Progenitor cell of endocrine pancreas (in vitro differentiated cells): ENCODE measurements at regions not wholly inside any gene's neighbourhood (a gene's known extent, or its start where the extent isn't known, plus 50 kb on each side); places are given as distances from the start of the nearest gene placed in this dataset.

Experiments used
- DNase-seq: peaks from one replicate; pipeline ENCODE4 v3.0.0; 2021; ENCODE audit warnings: low spot score; ENCODE audit not compliant: unreplicated experiment
- H3K27ac Mint-ChIP-seq: 2 replicates; pipeline ENCODE4 v1.8.0; 2021; ENCODE audit warnings: mild to moderate bottlenecking, moderate library complexity, mixed read lengths
- H3K27me3 Mint-ChIP-seq: 2 replicates; pipeline ENCODE4 v1.8.0; 2021; ENCODE audit warnings: mixed read lengths
- H3K36me3 Mint-ChIP-seq: 2 replicates; pipeline ENCODE4 v1.8.0; 2022; ENCODE audit warnings: mixed read lengths; ENCODE audit not compliant: insufficient read depth
- H3K4me1 Mint-ChIP-seq: 2 replicates; pipeline ENCODE4 v1.8.0; 2021; ENCODE audit warnings: low read depth, mixed read lengths
- H3K4me3 Mint-ChIP-seq: 2 replicates; pipeline ENCODE4 v1.8.0; 2021; ENCODE audit warnings: low read depth, mild to moderate bottlenecking, moderate library complexity, mixed read lengths
- H3K9me3 Mint-ChIP-seq: 2 replicates; pipeline ENCODE4 v1.8.0; 2021; ENCODE audit warnings: low read depth, mixed read lengths
- TF ChIP-seq, protein P1 (sequence below): fragments of 200-600 bp; sonication (generic); IDR thresholded peaks from one replicate; pipeline ENCODE4 v1.5.0; 2021; ENCODE audit warnings: antibody characterized with exemption, mild to moderate bottlenecking; ENCODE audit not compliant: unreplicated experiment

DNA sequence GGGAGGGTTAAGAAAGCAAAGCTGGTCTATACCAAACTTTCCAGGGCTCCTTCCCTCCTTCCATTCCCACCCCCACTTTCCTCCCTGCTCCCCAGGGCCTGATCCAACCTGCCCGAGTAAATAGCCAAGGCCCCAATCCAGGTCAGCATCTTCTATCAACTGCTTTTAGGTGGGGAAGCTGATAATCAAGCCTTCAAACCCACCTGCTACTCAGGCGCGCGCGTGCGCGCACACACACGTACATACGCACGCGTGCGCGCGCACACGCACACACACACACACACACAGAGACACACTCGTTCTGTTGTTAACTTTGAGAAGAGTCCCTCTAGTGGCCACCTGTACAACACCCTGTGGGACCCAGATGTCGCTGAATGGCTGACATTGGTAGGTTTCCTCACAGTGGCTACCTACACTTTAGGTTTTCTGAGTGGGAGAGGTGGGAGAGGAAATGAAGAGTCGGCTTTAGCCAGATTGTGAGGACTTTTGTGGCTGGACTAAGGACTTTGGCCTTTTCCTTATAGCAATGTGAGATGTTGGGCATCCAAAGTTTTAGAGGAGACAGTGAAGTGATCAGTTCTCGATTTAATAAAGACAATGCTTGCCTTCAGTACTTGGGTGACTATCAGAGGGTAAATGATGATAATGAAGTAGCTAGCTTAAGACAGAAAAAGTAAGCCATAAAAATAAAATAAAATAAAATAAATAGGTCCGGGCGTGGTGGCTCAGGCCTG, 179.9 kb upstream of the C2CD4B start:
- H3K9me3 Mint-ChIP-seq: no peaks in the 10 kb centered on the region
- no peaks in the 10 kb centered on the region for H3K36me3 Mint-ChIP-seq
- TF ChIP-seq, protein P1, sequence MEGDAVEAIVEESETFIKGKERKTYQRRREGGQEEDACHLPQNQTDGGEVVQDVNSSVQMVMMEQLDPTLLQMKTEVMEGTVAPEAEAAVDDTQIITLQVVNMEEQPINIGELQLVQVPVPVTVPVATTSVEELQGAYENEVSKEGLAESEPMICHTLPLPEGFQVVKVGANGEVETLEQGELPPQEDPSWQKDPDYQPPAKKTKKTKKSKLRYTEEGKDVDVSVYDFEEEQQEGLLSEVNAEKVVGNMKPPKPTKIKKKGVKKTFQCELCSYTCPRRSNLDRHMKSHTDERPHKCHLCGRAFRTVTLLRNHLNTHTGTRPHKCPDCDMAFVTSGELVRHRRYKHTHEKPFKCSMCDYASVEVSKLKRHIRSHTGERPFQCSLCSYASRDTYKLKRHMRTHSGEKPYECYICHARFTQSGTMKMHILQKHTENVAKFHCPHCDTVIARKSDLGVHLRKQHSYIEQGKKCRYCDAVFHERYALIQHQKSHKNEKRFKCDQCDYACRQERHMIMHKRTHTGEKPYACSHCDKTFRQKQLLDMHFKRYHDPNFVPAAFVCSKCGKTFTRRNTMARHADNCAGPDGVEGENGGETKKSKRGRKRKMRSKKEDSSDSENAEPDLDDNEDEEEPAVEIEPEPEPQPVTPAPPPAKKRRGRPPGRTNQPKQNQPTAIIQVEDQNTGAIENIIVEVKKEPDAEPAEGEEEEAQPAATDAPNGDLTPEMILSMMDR: peak; percentile 86
- peak overlapping the region; percentile 84 for H3K27ac Mint-ChIP-seq
- H3K27me3 Mint-ChIP-seq: no peaks in the 10 kb centered on the region
- H3K4me1 Mint-ChIP-seq: peaks cover 5% of the 10 kb centered on the region
- peak overlapping the region; percentile 68 for H3K4me3 Mint-ChIP-seq
- peak; percentile 31 for DNase-seq

DNA sequence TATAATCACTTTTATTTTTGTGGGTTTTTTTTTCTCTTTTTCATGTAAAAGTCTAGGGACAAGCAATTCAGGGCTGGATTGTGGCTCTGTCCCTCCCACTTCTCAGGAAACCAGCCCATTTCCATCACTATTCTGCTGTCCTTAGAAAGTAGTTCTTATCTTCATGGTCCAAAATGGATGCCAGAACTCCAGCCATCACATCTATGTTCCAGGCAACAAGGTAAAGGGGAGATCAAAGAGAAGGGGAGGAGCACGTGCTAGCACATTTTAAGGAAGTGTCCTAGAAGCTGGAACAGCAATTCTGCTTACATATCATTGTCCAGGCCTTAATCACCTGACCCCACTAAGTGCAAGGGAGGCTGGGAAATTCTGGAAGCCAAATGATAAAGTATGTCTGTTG, 181.1 kb upstream of the C2CD4B start:
- no peak for DNase-seq
- TF ChIP-seq, protein P1: no peak
- no peak overlapping the region for H3K27ac Mint-ChIP-seq

DNA sequence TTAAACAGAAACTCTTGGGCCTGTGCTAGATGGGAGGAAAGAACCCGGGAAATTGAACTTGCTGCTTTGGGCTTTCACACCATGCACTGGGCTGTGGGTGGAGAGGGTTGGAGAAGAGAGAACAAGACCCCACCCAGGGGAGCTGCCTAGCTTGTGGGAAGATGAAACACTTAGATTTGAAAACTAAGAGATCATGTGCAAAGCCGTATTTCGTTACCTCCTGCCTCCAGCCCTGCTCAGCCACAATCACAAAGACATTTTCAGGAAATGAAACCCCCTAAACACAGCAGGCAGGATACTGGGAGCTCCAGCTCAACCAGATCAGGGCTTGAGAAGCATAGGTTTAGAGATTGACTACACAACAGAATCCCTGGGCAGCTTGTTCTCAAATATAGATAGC, 183.0 kb upstream of the C2CD4B start:
- TF ChIP-seq, protein P1: no peak
- H3K4me3 Mint-ChIP-seq: no peak overlapping the region
- H3K27ac Mint-ChIP-seq: no peak overlapping the region
- no peaks in the 10 kb centered on the region for H3K9me3 Mint-ChIP-seq
- peaks cover 5% of the 10 kb centered on the region for H3K27me3 Mint-ChIP-seq
- peaks cover 5% of the 10 kb centered on the region for H3K4me1 Mint-ChIP-seq
- no peak for DNase-seq
- no peaks in the 10 kb centered on the region for H3K36me3 Mint-ChIP-seq

More for the DNA sequence above, 181.1 kb upstream of the C2CD4B start:
- no peaks in the 10 kb centered on the region for H3K9me3 Mint-ChIP-seq
- no peak overlapping the region for H3K4me3 Mint-ChIP-seq
- no peaks in the 10 kb centered on the region for H3K27me3 Mint-ChIP-seq
- peaks cover 5% of the 10 kb centered on the region for H3K4me1 Mint-ChIP-seq
- H3K36me3 Mint-ChIP-seq: no peaks in the 10 kb centered on the region

DNA sequence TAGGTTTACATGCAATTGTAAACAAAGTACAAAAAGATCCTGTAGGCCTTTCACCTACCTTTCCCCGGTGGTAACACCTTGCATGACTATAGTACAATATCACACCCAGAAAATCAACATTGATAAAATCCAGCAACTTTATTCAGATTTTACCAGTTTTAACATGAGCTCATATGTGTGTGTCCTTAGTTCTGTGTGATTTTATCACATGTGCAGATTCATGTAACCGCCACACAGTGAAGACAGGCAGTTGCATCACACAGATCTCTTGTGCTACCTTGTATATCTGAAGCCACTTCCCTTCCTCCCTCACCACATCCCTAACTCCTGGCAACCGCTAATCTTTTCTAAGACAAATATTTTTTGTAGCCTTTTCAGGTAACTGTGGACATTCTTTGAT, 183.5 kb upstream of the C2CD4B start:
- H3K36me3 Mint-ChIP-seq: no peaks in the 10 kb centered on the region
- no peaks in the 10 kb centered on the region for H3K9me3 Mint-ChIP-seq
- H3K27me3 Mint-ChIP-seq: peaks cover 6% of the 10 kb centered on the region
- TF ChIP-seq, protein P1: no peak
- H3K27ac Mint-ChIP-seq: no peak overlapping the region
- H3K4me3 Mint-ChIP-seq: no peak overlapping the region
- peaks cover 5% of the 10 kb centered on the region for H3K4me1 Mint-ChIP-seq
- no peak for DNase-seq

DNA sequence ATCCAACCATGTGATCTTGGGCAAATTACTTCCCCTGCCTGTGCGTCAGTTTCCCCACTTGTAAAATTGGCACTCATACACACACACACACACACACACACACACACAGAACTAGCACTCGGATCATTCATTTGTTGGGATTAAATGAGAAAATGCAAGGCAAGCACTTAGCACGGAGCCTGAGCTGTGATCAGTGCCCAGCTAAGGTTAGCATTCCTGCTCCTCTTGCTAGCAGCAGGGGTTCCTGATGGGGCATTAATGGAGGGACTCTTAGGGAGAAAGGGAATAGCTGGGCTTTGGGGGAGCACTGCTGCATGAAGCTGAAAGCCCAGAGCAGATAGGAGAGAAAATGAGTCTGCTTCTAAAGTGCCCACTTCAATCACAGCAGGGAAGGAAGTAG, 187.7 kb upstream of the C2CD4B start:
- Mint-ChIP-seq H3K9me3 (no peaks in the 10 kb centered on the region), H3K27me3 (peaks cover 6% of the 10 kb centered on the region), H3K27ac (no peak overlapping the region), H3K4me3 (no peak overlapping the region), H3K4me1 (no peaks in the 10 kb centered on the region), H3K36me3 (no peaks in the 10 kb centered on the region)
- TF ChIP-seq, protein P1: no peak
- no peak for DNase-seq
